Right lobe of liver (tissue), 6 donors: ENCODE measurements at regions not wholly inside any gene's neighbourhood (a gene's known extent, or its start where the extent isn't known, plus 50 kb on each side); places are given as distances from the start of the nearest gene placed in this dataset.

Experiments
- ATAC-seq, 4 donors: fragments of 200-7000 bp; cut with Tn5 transposase; one replicate each; pipeline ENCODE4 v1.9.1; 2020; ENCODE audit warnings: mild to moderate bottlenecking in 4 of 4, moderate library complexity in 4 of 4
- DNase-seq, 3 donors: peaks; one replicate each; pipeline ENCODE4 v3.0.0-alpha.2; 2020
- H3K27ac ChIP-seq, 3 donors: fragments of 200-600 bp; one replicate each; pipeline ENCODE4 v1.8.0; 2022
- H3K27me3 ChIP-seq, 2 donors: fragments of 200-600 bp; one replicate each; pipeline ENCODE4 v1.8.0; 2022
- H3K36me3 ChIP-seq, 4 donors: fragments of 200-600 bp; sonication (generic) in 1 of 4; one replicate each; pipeline versions ENCODE4 v1.5.1 to v1.8.0; 2017 to 2022; ENCODE audit warnings: control low read depth in 1 of 4
- H3K4me1 ChIP-seq, 4 donors: fragments of 200-600 bp; sonication (generic) in 1 of 4; one replicate each; pipeline versions ENCODE4 v1.5.1 to v1.8.0; 2017 to 2022; ENCODE audit warnings: control low read depth in 1 of 4
- H3K4me3 ChIP-seq, 3 donors: fragments of 200-600 bp; one replicate each; pipeline ENCODE4 v1.8.0; 2022
- H3K9me3 ChIP-seq, 4 donors: fragments of 200-600 bp; sonication (generic) in 1 of 4; one replicate each; pipeline versions ENCODE4 v1.5.1 to v1.8.0; 2017 to 2022; ENCODE audit warnings: control low read depth in 1 of 4
- CTCF ChIP-seq, 4 donors: fragments of 200-600 bp in 3 of 4; fragments of 450-650 bp in 1 of 4; IDR thresholded peaks; one replicate each; pipeline versions ENCODE4 v1.5.1 to v1.8.0; 2016 to 2022; ENCODE audit warnings: antibody characterized with exemption in 4 of 4, mild to moderate bottlenecking in 2 of 4
- POLR2A ChIP-seq: fragments of 450-650 bp; IDR thresholded peaks from one replicate; pipeline ENCODE4 v1.6.1; 2017; ENCODE audit warnings: antibody characterized with exemption, mild to moderate bottlenecking
- WGBS: methylation state at CpG from one replicate; pipeline ENCODE4 v1.1.6; 2018; ENCODE audit warnings: low coverage, low lambda C conversion rate; ENCODE audit not compliant: insufficient coverage; ENCODE audit errors: missing lambda C conversion rate; 5-methylcytosine and 5-hydroxymethylcytosine counted together
- intact Hi-C, 2 donors: fragments of 100-400 bp; cut with DNase I; formaldehyde crosslinking; loops; one replicate each; pipeline versions ENCODE4 v1.11.2 to v1.14.1; 2022
- donor health status: DM: no; HTN: yes; CAD: no.
- donor health status: DM: no; HTN: no; CAD: no.
- donor health status: DM: no; HTN: no; CAD: no.
- donor health status: DM: no; HTN: yes; CAD: no.
- donor health status: DM: no; HTN: yes; CAD: no.

GRCh38 chr3:103167850-103168249, 733.0 kb downstream of the ZPLD1 start:
- DNase-seq (no peak), ATAC-seq (no peak)
- intact Hi-C loops, result no loop called here
- H3K9me3 ChIP-seq, result no peaks in the 10 kb centered on the region
- no peak for TF ChIP-seq CTCF (IDR thresholded peaks at IDR 0.05)
- TF ChIP-seq POLR2A, result no peak
- H3K4me3 ChIP-seq, result no peak overlapping the region
- no peaks in the 10 kb centered on the region for H3K4me1 ChIP-seq
- H3K36me3 ChIP-seq, result no peaks in the 10 kb centered on the region
- WGBS, result 65% methylated on average over 6 of the region's 6 CpGs
- no peaks in the 10 kb centered on the region for H3K27me3 ChIP-seq
- no peak overlapping the region for H3K27ac ChIP-seq

GRCh38 chr3:103169289-103169688, 734.5 kb downstream of the ZPLD1 start:
- WGBS, result 47% methylated on average over 2 of the region's 2 CpGs
- TF ChIP-seq POLR2A (no peak), CTCF (IDR thresholded peaks at IDR 0.05) (no peak)
- DNase-seq, result no peak
- Histone ChIP-seq H3K4me3 (no peak overlapping the region), H3K27ac (no peak overlapping the region), H3K27me3 (no peaks in the 10 kb centered on the region), H3K36me3 (no peaks in the 10 kb centered on the region), H3K4me1 (no peaks in the 10 kb centered on the region), H3K9me3 (no peaks in the 10 kb centered on the region)
- intact Hi-C loops, result no loop called here
- ATAC-seq, result no peak

DNA sequence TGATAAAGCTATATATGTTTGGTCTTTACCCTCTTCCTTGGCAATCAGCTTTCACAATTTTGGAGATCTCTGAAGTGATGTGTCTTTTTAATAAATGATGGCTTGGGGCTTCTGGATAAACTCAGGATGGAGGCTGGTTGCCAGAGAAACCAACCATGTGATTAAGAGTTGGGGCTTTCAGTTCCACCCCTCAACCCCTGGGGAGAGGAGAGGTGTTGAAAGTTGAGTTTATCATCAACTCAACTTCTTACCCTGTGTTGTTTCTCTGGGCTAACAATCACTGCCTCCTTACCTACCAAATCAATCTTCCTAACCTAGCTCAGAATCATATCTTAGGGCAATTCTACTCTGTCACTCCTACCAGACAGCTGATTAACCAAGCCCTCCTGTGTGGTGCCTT, 735.8 kb downstream of the ZPLD1 start:
- Histone ChIP-seq H3K4me1 (no peaks in the 10 kb centered on the region), H3K27ac (no peak overlapping the region), H3K4me3 (no peak overlapping the region), H3K36me3 (no peaks in the 10 kb centered on the region), H3K27me3 (no peaks in the 10 kb centered on the region), H3K9me3 (no peaks in the 10 kb centered on the region)
- ATAC-seq (no peak), DNase-seq (no peak)
- intact Hi-C loops, result no loop called here
- no peak for TF ChIP-seq POLR2A
- TF ChIP-seq CTCF (IDR thresholded peaks at IDR 0.05), result no peak

- no peak for DNase-seq
- no peak for ATAC-seq
- H3K27ac ChIP-seq, result no peak overlapping the region
- intact Hi-C loops, result no loop called here
- no peaks in the 10 kb centered on the region for H3K27me3 ChIP-seq
- WGBS, result 92% methylated on average over 1 of the region's 1 CpG
- H3K36me3 ChIP-seq, result no peaks in the 10 kb centered on the region
- no peaks in the 10 kb centered on the region for H3K4me1 ChIP-seq
- H3K4me3 ChIP-seq, result no peak overlapping the region
- no peak for TF ChIP-seq POLR2A
- no peak for TF ChIP-seq CTCF (IDR thresholded peaks at IDR 0.05)
- no peaks in the 10 kb centered on the region for H3K9me3 ChIP-seq
Observed at GRCh38 chr3:103173940-103174339, 739.1 kb downstream of the ZPLD1 start.

DNA sequence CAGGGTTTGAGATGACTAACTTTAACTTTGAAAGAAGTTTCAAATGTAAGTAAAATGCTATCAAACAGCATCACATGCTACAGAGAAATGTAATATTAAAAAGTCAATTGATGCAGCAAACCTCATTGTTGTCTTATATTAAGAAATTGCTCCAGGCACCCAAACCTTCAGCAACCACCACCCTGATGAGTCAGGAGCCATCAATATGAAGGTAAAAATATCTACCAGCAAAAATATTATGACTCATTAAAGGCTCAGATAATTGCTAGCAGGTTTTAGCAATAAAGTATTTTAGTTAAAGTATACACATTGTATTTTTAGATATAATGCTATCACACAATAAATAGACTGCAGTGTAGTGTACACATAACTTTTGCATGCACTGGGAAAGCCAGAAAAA, 746.3 kb downstream of the ZPLD1 start:
- Histone ChIP-seq H3K27ac (no peak overlapping the region), H3K36me3 (no peaks in the 10 kb centered on the region), H3K27me3 (no peaks in the 10 kb centered on the region), H3K9me3 (no peaks in the 10 kb centered on the region), H3K4me1 (no peaks in the 10 kb centered on the region), H3K4me3 (no peak overlapping the region)
- DNase-seq (no peak), ATAC-seq (no peak)
- TF ChIP-seq POLR2A, result no peak
- no peak for TF ChIP-seq CTCF (IDR thresholded peaks at IDR 0.05)
- intact Hi-C loops, result no loop called here
